Endothelial cell of umbilical vein (primary cell): ENCODE measurements at regions not wholly inside any gene's neighbourhood (a gene's known extent, or its start where the extent isn't known, plus 50 kb on each side); places are given as distances from the start of the nearest gene placed in this dataset.

Experiments
- BruUV-seq: library from RNA; stranded (reverse); fragments of 400-500 nt; replicated peaks from 2 replicates; lab custom pipeline; 2021; lab: Mats Ljungman, UMichigan
- CTCF ChIA-PET: fragments of 300-600, 350-600 bp; sonication (Branson Sonifier 250); formaldehyde crosslinking; loops from one replicate; lab custom pipeline; 2021; ENCODE audit warnings: antibody characterized with exemption, inconsistent platforms; lab: Charles Lee
- POLR2A ChIA-PET: fragments of 300-600, 350-600 bp; sonication (Branson Sonifier 250); formaldehyde crosslinking; loops from one replicate; lab custom pipeline; 2021; ENCODE audit warnings: antibody characterized with exemption, inconsistent platforms; lab: Charles Lee
- DNase-seq: peaks from one replicate; pipeline ENCODE4 v3.0.0-alpha.2; 2011; ENCODE audit warnings: low read depth, low spot score
- FAIRE-seq: peaks from 2 replicates; lab custom pipeline; 2011; peaks lifted over from hg19 to GRCh38; lab: Jason Lieb, UNC
- H2AFZ ChIP-seq: 2 replicates; pipeline ENCODE4 v1.6.0; 2012; ENCODE audit warnings: low read depth, low read length, control low read depth, inconsistent platforms
- H3K27ac ChIP-seq: 2 replicates; pipeline ENCODE4 v1.5.1; 2011; ENCODE audit warnings: low read depth, mild to moderate bottlenecking, control low read depth, low read length, moderate library complexity; ENCODE audit not compliant: insufficient read depth
- H3K27me3 ChIP-seq, 2 experiments: 2 replicates each; pipeline versions ENCODE4 v1.6.0 to v1.6.1; 2011; ENCODE audit warnings: low read length in 2 of 2, mixed read lengths in 1 of 2; ENCODE audit not compliant: control insufficient read depth in 2 of 2, insufficient read depth in 2 of 2
- H3K36me3 ChIP-seq, 2 experiments: 2 replicates in 1 of 2; 3 replicates in 1 of 2; pipeline ENCODE4 v1.5.1; 2011; ENCODE audit warnings: low read length in 2 of 2, mild to moderate bottlenecking in 1 of 2, moderate library complexity in 1 of 2; ENCODE audit not compliant: control insufficient read depth in 2 of 2, insufficient read depth in 2 of 2; ENCODE audit errors: extremely low read depth in 1 of 2
- H3K4me1 ChIP-seq: 3 replicates; pipeline ENCODE4 v1.5.1; 2011; ENCODE audit warnings: mild to moderate bottlenecking, low read length; ENCODE audit not compliant: control insufficient read depth, insufficient read depth; ENCODE audit errors: extremely low read depth
- H3K4me2 ChIP-seq: 2 replicates; pipeline ENCODE4 v1.6.1; 2011; ENCODE audit warnings: low read length, control low read depth, mixed read lengths; ENCODE audit not compliant: insufficient read depth
- H3K4me3 ChIP-seq, 3 experiments: fragments of 200-600 bp in 1 of 3; sonication (generic), shearing (Covaris generic) in 1 of 3; replicated peaks in 1 of 3; 2 replicates each; pipeline ENCODE4 v1.5.1; 2011 to 2016; ENCODE audit warnings: control low read depth in 3 of 3, low read length in 3 of 3, mild to moderate bottlenecking in 2 of 3, inconsistent platforms in 1 of 3, low read depth in 1 of 3, moderate library complexity in 1 of 3; ENCODE audit not compliant: insufficient read depth in 1 of 3
- H3K79me2 ChIP-seq: 2 replicates; pipeline ENCODE4 v1.6.0; 2012; ENCODE audit warnings: low read length, inconsistent platforms; ENCODE audit not compliant: control insufficient read depth, insufficient read depth
- H3K9ac ChIP-seq: replicated peaks from 2 replicates; pipeline ENCODE3; 2011; ENCODE audit warnings: low read length, control low read depth; ENCODE audit not compliant: insufficient read depth; ENCODE audit errors: extremely low read depth
- H3K9me1 ChIP-seq: replicated peaks from 3 replicates; pipeline ENCODE4 v1.6.0; 2011; ENCODE audit warnings: mild to moderate bottlenecking, low read length; ENCODE audit not compliant: control insufficient read depth, insufficient read depth; ENCODE audit errors: extremely low read depth
- H3K9me3 ChIP-seq: replicated peaks from 2 replicates; pipeline ENCODE4 v1.5.1; 2012; ENCODE audit warnings: low read length, inconsistent platforms; ENCODE audit not compliant: control insufficient read depth, insufficient read depth
- H4K20me1 ChIP-seq: replicated peaks from 2 replicates; pipeline ENCODE3; 2011; ENCODE audit warnings: mild to moderate bottlenecking, low read length; ENCODE audit not compliant: control insufficient read depth, insufficient read depth; ENCODE audit errors: extremely low read depth
- EZH2 ChIP-seq: IDR thresholded peaks from 2 replicates; pipeline ENCODE4 v1.6.1; 2012; ENCODE audit warnings: borderline replicate concordance, low read depth, mild to moderate bottlenecking, moderate library complexity, low read length, inconsistent platforms; ENCODE audit not compliant: severe bottlenecking
- FOS ChIP-seq: IDR thresholded peaks from 2 replicates; pipeline ENCODE4 v1.6.1; 2011; ENCODE audit warnings: mild to moderate bottlenecking, low read length, moderate library complexity, borderline replicate concordance; ENCODE audit not compliant: insufficient read depth
- GATA2 ChIP-seq: IDR thresholded peaks from 2 replicates; pipeline ENCODE4 v1.7.0; 2011; ENCODE audit warnings: low read depth, mild to moderate bottlenecking, moderate library complexity, mixed read lengths, low read length; ENCODE audit not compliant: insufficient read length, insufficient read depth
- JUN ChIP-seq: IDR thresholded peaks from 2 replicates; pipeline ENCODE4 v1.6.1; 2011; ENCODE audit warnings: borderline replicate concordance, low read depth; ENCODE audit not compliant: insufficient read length, insufficient read depth
- MAX ChIP-seq: IDR thresholded peaks from 2 replicates; pipeline ENCODE4 v1.6.1; 2011; ENCODE audit not compliant: insufficient read depth, insufficient read length
- MYC ChIP-seq: IDR thresholded peaks from one replicate; pipeline ENCODE4 v1.6.1; 2011; ENCODE audit warnings: mild to moderate bottlenecking, low read depth, low read length
- POLR2A ChIP-seq: IDR thresholded peaks from 2 replicates; pipeline ENCODE4 v1.6.1; 2012; ENCODE audit warnings: low read depth, mild to moderate bottlenecking, control low read depth, low read length
- POLR2AphosphoS5 ChIP-seq: IDR thresholded peaks from 2 replicates; pipeline ENCODE4 v1.6.1; 2012; ENCODE audit warnings: low read depth, mild to moderate bottlenecking, control low read depth, low read length, moderate library complexity; ENCODE audit not compliant: insufficient read depth
- dilution Hi-C: fragments of 300-500 bp; cut with MboI; formaldehyde crosslinking; loops from one replicate; pipeline ENCODE4 v1.15.0; 2019; ENCODE audit warnings: low sequenced_read_pairs; ENCODE audit not compliant: extremely low pct_ligation_motif_present
- intact Hi-C: fragments of 100-400 bp; cut with micrococcal nuclease; formaldehyde crosslinking; loops from one replicate; pipeline ENCODE4 v1.10.0; 2022
- TF ChIP-seq, protein P1 (sequence below), 2 donors: IDR thresholded peaks; 1 replicate in 1 of 2; 2 replicates in 1 of 2; pipeline ENCODE4 v1.5.1; 2011; ENCODE audit warnings: low read length in 2 of 2, mild to moderate bottlenecking in 2 of 2, moderate library complexity in 2 of 2, control low read depth in 1 of 2, inconsistent platforms in 1 of 2, low read depth in 1 of 2; ENCODE audit not compliant: insufficient read depth in 1 of 2; ENCODE audit errors: extremely low read depth in 1 of 2

- Histone ChIP-seq H3K9me1 (no peaks in the 10 kb centered on the region), H3K9me3 (no peaks in the 10 kb centered on the region), H2AFZ (no peak overlapping the region), H3K4me3 (no peak overlapping the region), H3K79me2 (no peaks in the 10 kb centered on the region), H3K9ac (no peak overlapping the region), H3K36me3 (no peaks in the 10 kb centered on the region), H3K4me1 (no peaks in the 10 kb centered on the region), H4K20me1 (no peaks in the 10 kb centered on the region), H3K27ac (no peak overlapping the region), H3K4me2 (no peak overlapping the region), H3K27me3 (peaks cover 0 to 2% of the 10 kb centered on the region in 2 experiments)
- ChIA-PET POLR2A (no interaction called here), CTCF (interaction anchor here (0.8 to 1.4 kb wide), 3 partner anchors 9 to 135 kb away, joined by 3 read pairs; no protein-coding TSS in a partner anchor)
- DNase-seq (no peak), FAIRE-seq (no peak)
- dilution Hi-C loops (no loop called here), intact Hi-C loops (no loop called here)
- no TSS peak for BruUV-seq
- TF ChIP-seq FOS (no peak), MAX (no peak), JUN (no peak), MYC (no peak), POLR2A (no peak), GATA2 (no peak), EZH2 (no peak), POLR2AphosphoS5 (no peak)
- TF ChIP-seq, protein P1, sequence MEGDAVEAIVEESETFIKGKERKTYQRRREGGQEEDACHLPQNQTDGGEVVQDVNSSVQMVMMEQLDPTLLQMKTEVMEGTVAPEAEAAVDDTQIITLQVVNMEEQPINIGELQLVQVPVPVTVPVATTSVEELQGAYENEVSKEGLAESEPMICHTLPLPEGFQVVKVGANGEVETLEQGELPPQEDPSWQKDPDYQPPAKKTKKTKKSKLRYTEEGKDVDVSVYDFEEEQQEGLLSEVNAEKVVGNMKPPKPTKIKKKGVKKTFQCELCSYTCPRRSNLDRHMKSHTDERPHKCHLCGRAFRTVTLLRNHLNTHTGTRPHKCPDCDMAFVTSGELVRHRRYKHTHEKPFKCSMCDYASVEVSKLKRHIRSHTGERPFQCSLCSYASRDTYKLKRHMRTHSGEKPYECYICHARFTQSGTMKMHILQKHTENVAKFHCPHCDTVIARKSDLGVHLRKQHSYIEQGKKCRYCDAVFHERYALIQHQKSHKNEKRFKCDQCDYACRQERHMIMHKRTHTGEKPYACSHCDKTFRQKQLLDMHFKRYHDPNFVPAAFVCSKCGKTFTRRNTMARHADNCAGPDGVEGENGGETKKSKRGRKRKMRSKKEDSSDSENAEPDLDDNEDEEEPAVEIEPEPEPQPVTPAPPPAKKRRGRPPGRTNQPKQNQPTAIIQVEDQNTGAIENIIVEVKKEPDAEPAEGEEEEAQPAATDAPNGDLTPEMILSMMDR (IDR thresholded peaks at IDR 0.05; ENCODE audit: extremely low read depth in 1 of 2, insufficient read depth in 1 of 2, low read depth in 1 of 2, low read length in 2 of 2), result no peak
Measured at GRCh38 chr3:168730073-168730472, 634.3 kb upstream of the GOLIM4 start.
